ENCODE measurements at regions not wholly inside any gene's neighbourhood (a gene's known extent, or its start where the extent isn't known, plus 50 kb on each side); places are given as distances from the start of the nearest gene placed in this dataset.
"Not testable (repeated sequence)": the region's sequence is repeated elsewhere in the genome, so short reads cannot be mapped to it uniquely, and the experiment has no call there.

DNA sequence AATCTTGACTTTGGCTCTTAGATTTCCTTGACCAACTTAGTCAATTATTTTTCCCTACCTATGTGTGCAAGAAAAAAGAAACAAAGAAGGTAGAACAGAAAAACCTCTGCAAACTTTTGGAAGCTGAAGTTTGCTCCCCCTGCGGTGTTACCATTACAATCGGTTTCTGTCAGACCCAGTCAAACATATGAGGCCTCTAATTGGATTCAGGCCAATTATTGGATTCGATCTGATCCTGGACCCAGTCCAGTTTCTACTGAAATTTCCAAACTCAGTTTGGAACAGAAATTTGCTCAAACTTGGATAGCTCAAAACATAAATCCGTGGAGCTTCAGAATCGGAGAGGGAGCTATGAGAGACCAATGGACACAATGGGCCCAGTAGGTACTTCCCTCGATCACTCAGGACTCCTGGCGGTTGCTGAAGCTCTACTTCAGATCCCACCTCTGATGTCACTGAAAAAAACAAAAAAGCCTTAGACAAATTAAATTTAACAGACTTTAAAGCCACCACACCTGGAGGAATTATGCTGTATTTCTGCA, 523.9 kb downstream of the DMRTA1 start:
- H3K27ac ChIP-seq (ENCODE audit: low read depth, low read length), result no peak overlapping the region
- no peaks in the 10 kb centered on the region for H3K79me1 ChIP-seq (ENCODE audit: low read length)
- H4K91ac ChIP-seq (ENCODE audit: low read depth, low read length), result no peak overlapping the region
- no peak overlapping the region for H3K9ac ChIP-seq (ENCODE audit: low read length)
- no peak overlapping the region for H3K4ac ChIP-seq (ENCODE audit: low read depth, low read length)
- no peak overlapping the region for H4K12ac ChIP-seq (ENCODE audit: low read depth, low read length)
- DNase-seq, result no peak
- no peak overlapping the region for H3K18ac ChIP-seq (ENCODE audit: low read length)
- H2BK120ac ChIP-seq (ENCODE audit: insufficient read depth, low read length, poor library complexity), result no peak overlapping the region
- H3K9me3 ChIP-seq (ENCODE audit: insufficient read depth, low read depth, low read length), result no peaks in the 10 kb centered on the region
- no peak overlapping the region for H2AFZ ChIP-seq (ENCODE audit: insufficient read depth, low read length, poor library complexity)
- H3K36me3 ChIP-seq (ENCODE audit: control insufficient read depth in 1 of 2, insufficient read depth in 2 of 2, low read length in 2 of 2), result no peaks in the 10 kb centered on the region
- no peak overlapping the region for H3K23ac ChIP-seq (ENCODE audit: low read length)
- no peaks in the 10 kb centered on the region for H3K27me3 ChIP-seq (ENCODE audit: insufficient read depth, low read length)
- H3K4me3 ChIP-seq (ENCODE audit: low read depth, low read length), result no peak overlapping the region
- H3K4me2 ChIP-seq (ENCODE audit: low read length), result no peak overlapping the region
- H3K79me2 ChIP-seq (ENCODE audit: control insufficient read depth, insufficient read depth, low read length, poor library complexity), result no peaks in the 10 kb centered on the region
- no peak overlapping the region for H3K14ac ChIP-seq (ENCODE audit: low read length)
- H2AK5ac ChIP-seq (ENCODE audit: low read length), result no peak overlapping the region
- H2BK5ac ChIP-seq (ENCODE audit: low read depth, low read length, poor library complexity), result no peak overlapping the region
- no peak overlapping the region for H4K8ac ChIP-seq (ENCODE audit: low read depth, low read length)
- no CpG with 5 or more reads among the region's 7 CpGs for WGBS (ENCODE audit: extremely low coverage, insufficient coverage, insufficient read length)
- H2BK12ac ChIP-seq (ENCODE audit: low read length), result no peak overlapping the region
- no peaks in the 10 kb centered on the region for H3K4me1 ChIP-seq (ENCODE audit: control insufficient read depth in 1 of 2, insufficient read depth in 2 of 2, low read length in 2 of 2)

DNA sequence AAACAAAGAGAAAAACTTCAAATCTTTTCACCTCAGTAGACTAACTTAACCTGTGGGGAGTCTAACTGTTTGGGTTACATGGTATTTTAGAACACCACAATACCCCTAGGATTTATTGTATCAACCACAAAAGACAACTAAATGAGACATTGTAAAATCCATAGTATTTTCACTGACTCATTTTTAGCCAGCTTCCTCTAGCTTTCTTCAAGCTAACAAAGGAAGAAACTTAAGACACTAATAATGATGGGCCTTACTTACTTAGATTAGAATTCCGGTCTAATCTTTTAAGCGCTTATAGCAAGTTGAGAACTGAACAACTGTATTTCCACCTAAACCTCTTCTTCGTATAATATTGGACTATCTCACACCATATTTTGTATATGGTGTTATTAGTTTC, 529.3 kb downstream of the DMRTA1 start:
- Histone ChIP-seq H3K9me3 (ENCODE audit: insufficient read depth, low read depth, low read length) (no peaks in the 10 kb centered on the region), H3K18ac (ENCODE audit: low read length) (no peak overlapping the region), H4K8ac (ENCODE audit: low read depth, low read length) (no peak overlapping the region), H2AFZ (ENCODE audit: insufficient read depth, low read length, poor library complexity) (no peak overlapping the region), H2BK5ac (ENCODE audit: low read depth, low read length, poor library complexity) (no peak overlapping the region), H3K79me2 (ENCODE audit: control insufficient read depth, insufficient read depth, low read length, poor library complexity) (no peaks in the 10 kb centered on the region), H3K27ac (ENCODE audit: low read depth, low read length) (no peak overlapping the region), H3K14ac (ENCODE audit: low read length) (no peak overlapping the region), H3K9ac (ENCODE audit: low read length) (no peak overlapping the region), H3K4ac (ENCODE audit: low read depth, low read length) (no peak overlapping the region), H3K4me2 (ENCODE audit: low read length) (no peak overlapping the region), H3K4me1 (ENCODE audit: control insufficient read depth in 1 of 2, insufficient read depth in 2 of 2, low read length in 2 of 2) (no peaks in the 10 kb centered on the region), H2BK120ac (ENCODE audit: insufficient read depth, low read length, poor library complexity) (no peak overlapping the region), H3K79me1 (ENCODE audit: low read length) (no peaks in the 10 kb centered on the region), H2BK12ac (ENCODE audit: low read length) (no peak overlapping the region), H3K23ac (ENCODE audit: low read length) (no peak overlapping the region), H3K36me3 (ENCODE audit: control insufficient read depth in 1 of 2, insufficient read depth in 2 of 2, low read length in 2 of 2) (no peaks in the 10 kb centered on the region), H2AK5ac (ENCODE audit: low read length) (no peak overlapping the region), H3K4me3 (ENCODE audit: low read depth, low read length) (no peak overlapping the region), H3K27me3 (ENCODE audit: insufficient read depth, low read length) (no peaks in the 10 kb centered on the region), H4K12ac (ENCODE audit: low read depth, low read length) (no peak overlapping the region), H4K91ac (ENCODE audit: low read depth, low read length) (no peak overlapping the region)
- no CpG with 5 or more reads among the region's 3 CpGs for WGBS (ENCODE audit: extremely low coverage, insufficient coverage, insufficient read length)
- DNase-seq, result no peak

DNA sequence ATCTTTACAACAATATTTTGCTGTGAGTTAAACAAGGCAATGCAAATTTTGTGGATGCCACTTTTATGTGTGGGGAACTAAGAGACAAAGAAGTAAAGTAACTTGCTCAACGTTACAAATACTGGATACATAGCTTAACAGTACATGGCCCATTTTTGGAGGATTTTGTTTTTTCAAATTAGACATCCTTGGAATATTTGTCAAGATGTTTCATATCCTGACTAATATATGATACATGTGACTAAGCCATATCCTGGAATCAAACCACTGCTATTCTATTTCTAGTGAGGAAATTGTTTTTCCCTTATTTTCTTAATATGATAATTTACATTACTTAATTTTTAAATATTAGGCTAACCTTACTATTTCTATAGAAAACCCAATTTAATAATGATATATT, 529.8 kb downstream of the DMRTA1 start:
- H3K27ac ChIP-seq (ENCODE audit: low read depth, low read length), result no peak overlapping the region
- no peak overlapping the region for H3K4ac ChIP-seq (ENCODE audit: low read depth, low read length)
- H4K12ac ChIP-seq (ENCODE audit: low read depth, low read length), result no peak overlapping the region
- H3K27me3 ChIP-seq (ENCODE audit: insufficient read depth, low read length), result no peaks in the 10 kb centered on the region
- no peak overlapping the region for H3K4me3 ChIP-seq (ENCODE audit: low read depth, low read length)
- no peak overlapping the region for H4K91ac ChIP-seq (ENCODE audit: low read depth, low read length)
- no peak overlapping the region for H3K18ac ChIP-seq (ENCODE audit: low read length)
- no peak overlapping the region for H4K8ac ChIP-seq (ENCODE audit: low read depth, low read length)
- no peak for DNase-seq
- H3K14ac ChIP-seq (ENCODE audit: low read length), result no peak overlapping the region
- no peak overlapping the region for H2AFZ ChIP-seq (ENCODE audit: insufficient read depth, low read length, poor library complexity)
- H3K36me3 ChIP-seq (ENCODE audit: control insufficient read depth in 1 of 2, insufficient read depth in 2 of 2, low read length in 2 of 2), result no peaks in the 10 kb centered on the region
- H2BK12ac ChIP-seq (ENCODE audit: low read length), result no peak overlapping the region
- H2BK5ac ChIP-seq (ENCODE audit: low read depth, low read length, poor library complexity), result no peak overlapping the region
- no peaks in the 10 kb centered on the region for H3K79me1 ChIP-seq (ENCODE audit: low read length)
- no peak overlapping the region for H2AK5ac ChIP-seq (ENCODE audit: low read length)
- no peak overlapping the region for H3K23ac ChIP-seq (ENCODE audit: low read length)
- H3K79me2 ChIP-seq (ENCODE audit: control insufficient read depth, insufficient read depth, low read length, poor library complexity), result no peaks in the 10 kb centered on the region
- no peak overlapping the region for H3K9ac ChIP-seq (ENCODE audit: low read length)
- H3K4me2 ChIP-seq (ENCODE audit: low read length), result no peak overlapping the region
- no CpG with 5 or more reads among the region's 1 CpG for WGBS (ENCODE audit: extremely low coverage, insufficient coverage, insufficient read length)
- no peak overlapping the region for H2BK120ac ChIP-seq (ENCODE audit: insufficient read depth, low read length, poor library complexity)
- no peaks in the 10 kb centered on the region for H3K4me1 ChIP-seq (ENCODE audit: control insufficient read depth in 1 of 2, insufficient read depth in 2 of 2, low read length in 2 of 2)
- no peaks in the 10 kb centered on the region for H3K9me3 ChIP-seq (ENCODE audit: insufficient read depth, low read depth, low read length)

DNA sequence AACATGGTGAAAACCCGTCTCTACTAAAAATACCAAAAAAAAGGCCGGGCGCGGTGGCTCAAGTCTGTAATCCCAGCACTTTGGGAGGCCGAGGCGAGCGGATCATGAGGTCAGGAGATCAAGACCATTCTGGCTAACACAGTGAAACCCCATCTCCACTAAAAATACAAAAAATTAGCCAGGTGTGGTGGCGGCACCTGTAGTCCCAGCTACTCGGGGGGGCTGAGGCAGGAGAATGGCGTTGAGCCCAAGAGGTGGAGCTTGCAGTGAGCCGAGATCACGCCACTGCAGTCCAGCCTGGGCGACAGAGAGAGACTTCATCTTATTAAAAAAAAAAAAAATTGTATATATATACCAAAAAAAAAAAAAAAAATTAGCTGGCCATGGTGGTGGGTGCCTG, 533.8 kb downstream of the DMRTA1 start:
- H2BK120ac ChIP-seq (ENCODE audit: insufficient read depth, low read length, poor library complexity); H3K23ac ChIP-seq (ENCODE audit: low read length); DNase-seq; H3K14ac ChIP-seq (ENCODE audit: low read length); H2BK5ac ChIP-seq (ENCODE audit: low read depth, low read length, poor library complexity); H3K79me1 ChIP-seq (ENCODE audit: low read length); H3K9ac ChIP-seq (ENCODE audit: low read length); H4K8ac ChIP-seq (ENCODE audit: low read depth, low read length); H3K4ac ChIP-seq (ENCODE audit: low read depth, low read length); H3K79me2 ChIP-seq (ENCODE audit: control insufficient read depth, insufficient read depth, low read length, poor library complexity); H3K36me3 ChIP-seq (ENCODE audit: control insufficient read depth in 1 of 2, insufficient read depth in 2 of 2, low read length in 2 of 2); H3K18ac ChIP-seq (ENCODE audit: low read length); H3K4me1 ChIP-seq (ENCODE audit: control insufficient read depth in 1 of 2, insufficient read depth in 2 of 2, low read length in 2 of 2); H4K91ac ChIP-seq (ENCODE audit: low read depth, low read length); H3K4me2 ChIP-seq (ENCODE audit: low read length); H3K9me3 ChIP-seq (ENCODE audit: insufficient read depth, low read depth, low read length); H2BK12ac ChIP-seq (ENCODE audit: low read length); H3K27ac ChIP-seq (ENCODE audit: low read depth, low read length); H2AFZ ChIP-seq (ENCODE audit: insufficient read depth, low read length, poor library complexity); H3K4me3 ChIP-seq (ENCODE audit: low read depth, low read length); H2AK5ac ChIP-seq (ENCODE audit: low read length); H3K27me3 ChIP-seq (ENCODE audit: insufficient read depth, low read length); H4K12ac ChIP-seq (ENCODE audit: low read depth, low read length): not testable (repeated sequence)
- WGBS (ENCODE audit: extremely low coverage, insufficient coverage, insufficient read length), result no CpG with 5 or more reads among the region's 13 CpGs
